Transverse colon (tissue), 4 donors: ENCODE measurements at regions not wholly inside any gene's neighbourhood (a gene's known extent, or its start where the extent isn't known, plus 50 kb on each side); places are given as distances from the start of the nearest gene placed in this dataset.

Experiments used
- CTCF ChIP-seq, 5 experiments: fragments of 200-600 bp in 3 of 5; fragments of 450-650 bp in 2 of 5; sonication (generic) in 3 of 5; IDR thresholded peaks; 1 replicate in 2 of 5; 2 replicates in 3 of 5; pipeline ENCODE4 v1.5.1; 2016 to 2017; ENCODE audit warnings: antibody characterized with exemption in 5 of 5, inconsistent platforms in 3 of 5, mild to moderate bottlenecking in 2 of 5, moderate library complexity in 1 of 5
- EP300 ChIP-seq: sonication (generic); formaldehyde crosslinking; IDR thresholded peaks from one replicate; pipeline ENCODE4 v1.6.1; 2017; ENCODE audit warnings: antibody characterized with exemption, low read depth
- POLR2A ChIP-seq: fragments of 450-650 bp; IDR thresholded peaks from one replicate; pipeline ENCODE4 v1.6.1; 2016; ENCODE audit warnings: antibody characterized with exemption, mild to moderate bottlenecking, moderate library complexity
- POLR2AphosphoS5 ChIP-seq, 3 donors: sonication (generic); formaldehyde crosslinking; IDR thresholded peaks; one replicate each; pipeline ENCODE4 v1.6.1; 2016; ENCODE audit warnings: antibody characterized with exemption in 3 of 3

DNA sequence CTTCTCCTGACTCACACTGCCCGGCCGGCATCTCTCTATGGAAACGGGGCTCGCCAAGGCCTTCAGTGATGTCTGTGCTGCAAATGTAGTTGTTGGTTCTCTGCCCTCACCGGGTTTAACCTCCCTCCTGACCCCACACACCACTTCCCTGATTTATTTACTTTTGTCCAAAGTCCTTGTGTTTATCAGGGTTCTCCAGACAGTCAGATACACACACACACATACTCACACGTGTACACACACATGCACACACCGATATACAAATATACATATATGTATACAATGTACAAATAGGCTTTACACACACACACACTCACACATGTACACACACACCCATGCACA, 647.0 kb downstream of the BRD1 start:
- TF ChIP-seq POLR2AphosphoS5 (IDR thresholded peaks at IDR 0.05) (no peak), CTCF (IDR thresholded peaks at IDR 0.05) (no peak), POLR2A (no peak), EP300 (no peak)
